ENCODE measurements at regions not wholly inside any gene's neighbourhood (a gene's known extent, or its start where the extent isn't known, plus 50 kb on each side); places are given as distances from the start of the nearest gene placed in this dataset.

GRCh38 chr19:27762933-27763332 is 1450.0 kb downstream of the UQCRFS1 start:
- no peak for DNase-seq (ENCODE audit: low read depth, low spot score)
- no peaks in the 10 kb centered on the region for H3K27me3 ChIP-seq (ENCODE audit: control insufficient read depth in 2 of 2, insufficient read depth in 2 of 2, low read length in 2 of 2)
- no peak overlapping the region for H3K4me2 ChIP-seq (ENCODE audit: insufficient read depth, low read length)
- POLR2A ChIA-PET, result no interaction called here
- no peaks in the 10 kb centered on the region for H3K9me3 ChIP-seq (replicated peaks; ENCODE audit: control insufficient read depth, insufficient read depth, low read length)
- no peaks in the 10 kb centered on the region for H3K4me1 ChIP-seq (ENCODE audit: control insufficient read depth, extremely low read depth, insufficient read depth, low read length)
- H3K4me3 ChIP-seq (replicated peaks in 1 of 3; ENCODE audit: insufficient read depth in 1 of 3, low read depth in 1 of 3, low read length in 3 of 3), result no peak overlapping the region
- no TSS peak for BruUV-seq (replicated peaks)
- no peak overlapping the region for H2AFZ ChIP-seq (ENCODE audit: low read depth, low read length)
- no peak overlapping the region for H3K9ac ChIP-seq (replicated peaks; ENCODE audit: extremely low read depth, insufficient read depth, low read length)
- TF ChIP-seq FOS (IDR thresholded peaks at IDR 0.05; ENCODE audit: borderline replicate concordance, insufficient read depth, low read length), result no peak
- no peak for TF ChIP-seq MYC (IDR thresholded peaks at IDR 0.05; ENCODE audit: low read depth, low read length)
- TF ChIP-seq, protein P1, sequence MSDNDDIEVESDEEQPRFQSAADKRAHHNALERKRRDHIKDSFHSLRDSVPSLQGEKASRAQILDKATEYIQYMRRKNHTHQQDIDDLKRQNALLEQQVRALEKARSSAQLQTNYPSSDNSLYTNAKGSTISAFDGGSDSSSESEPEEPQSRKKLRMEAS (IDR thresholded peaks at IDR 0.05; ENCODE audit: insufficient read depth, insufficient read length), result no peak
- no peak for TF ChIP-seq EZH2 (IDR thresholded peaks at IDR 0.05; ENCODE audit: borderline replicate concordance, low read depth, low read length, severe bottlenecking)
- TF ChIP-seq, protein P2, sequence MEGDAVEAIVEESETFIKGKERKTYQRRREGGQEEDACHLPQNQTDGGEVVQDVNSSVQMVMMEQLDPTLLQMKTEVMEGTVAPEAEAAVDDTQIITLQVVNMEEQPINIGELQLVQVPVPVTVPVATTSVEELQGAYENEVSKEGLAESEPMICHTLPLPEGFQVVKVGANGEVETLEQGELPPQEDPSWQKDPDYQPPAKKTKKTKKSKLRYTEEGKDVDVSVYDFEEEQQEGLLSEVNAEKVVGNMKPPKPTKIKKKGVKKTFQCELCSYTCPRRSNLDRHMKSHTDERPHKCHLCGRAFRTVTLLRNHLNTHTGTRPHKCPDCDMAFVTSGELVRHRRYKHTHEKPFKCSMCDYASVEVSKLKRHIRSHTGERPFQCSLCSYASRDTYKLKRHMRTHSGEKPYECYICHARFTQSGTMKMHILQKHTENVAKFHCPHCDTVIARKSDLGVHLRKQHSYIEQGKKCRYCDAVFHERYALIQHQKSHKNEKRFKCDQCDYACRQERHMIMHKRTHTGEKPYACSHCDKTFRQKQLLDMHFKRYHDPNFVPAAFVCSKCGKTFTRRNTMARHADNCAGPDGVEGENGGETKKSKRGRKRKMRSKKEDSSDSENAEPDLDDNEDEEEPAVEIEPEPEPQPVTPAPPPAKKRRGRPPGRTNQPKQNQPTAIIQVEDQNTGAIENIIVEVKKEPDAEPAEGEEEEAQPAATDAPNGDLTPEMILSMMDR (IDR thresholded peaks at IDR 0.05; ENCODE audit: extremely low read depth in 1 of 2, insufficient read depth in 1 of 2, low read depth in 1 of 2, low read length in 2 of 2), result no peak
- TF ChIP-seq JUN (IDR thresholded peaks at IDR 0.05; ENCODE audit: borderline replicate concordance, insufficient read depth, insufficient read length, low read depth), result no peak
- no peaks in the 10 kb centered on the region for H3K9me1 ChIP-seq (replicated peaks; ENCODE audit: control insufficient read depth, extremely low read depth, insufficient read depth, low read length)
- no peaks in the 10 kb centered on the region for H3K36me3 ChIP-seq (ENCODE audit: control insufficient read depth in 2 of 2, extremely low read depth in 1 of 2, insufficient read depth in 2 of 2, low read length in 2 of 2)
- intact Hi-C loops (cut with micrococcal nuclease), result no loop called here
- dilution Hi-C loops (cut with MboI; ENCODE audit: extremely low pct_ligation_motif_present, low sequenced_read_pairs), result no loop called here
- FAIRE-seq, result no peak
- no peaks in the 10 kb centered on the region for H3K79me2 ChIP-seq (ENCODE audit: control insufficient read depth, insufficient read depth, low read length)
- H4K20me1 ChIP-seq (replicated peaks; ENCODE audit: control insufficient read depth, extremely low read depth, insufficient read depth, low read length), result no peaks in the 10 kb centered on the region
- CTCF ChIA-PET, result no interaction called here
- H3K27ac ChIP-seq (ENCODE audit: insufficient read depth, low read depth, low read length), result no peak overlapping the region

DNA sequence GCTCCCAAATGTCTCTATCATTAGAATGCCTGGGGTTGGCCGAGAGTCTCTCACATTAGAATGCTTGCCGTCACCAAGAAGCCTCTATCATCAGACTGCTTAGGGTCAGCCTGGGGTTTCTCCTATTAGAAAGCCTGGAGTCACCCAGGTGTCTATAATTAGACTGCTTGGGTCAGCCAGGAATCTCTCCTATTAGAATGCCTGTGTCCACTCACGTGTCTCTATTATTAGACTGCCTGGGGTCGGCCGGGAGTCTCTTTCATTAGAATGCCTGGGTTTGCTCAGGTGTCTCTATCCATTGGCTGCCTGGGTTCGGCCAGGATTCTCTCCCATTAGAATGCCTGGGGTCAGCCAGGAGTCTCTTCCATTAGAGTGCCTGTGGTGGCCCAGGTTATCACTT is 1453.1 kb downstream of the UQCRFS1 start:
- no TSS peak for BruUV-seq (replicated peaks)
- Histone ChIP-seq H3K9me1 (replicated peaks; ENCODE audit: control insufficient read depth, extremely low read depth, insufficient read depth, low read length) (no peaks in the 10 kb centered on the region), H3K9me3 (replicated peaks; ENCODE audit: control insufficient read depth, insufficient read depth, low read length) (no peaks in the 10 kb centered on the region), H3K27ac (ENCODE audit: insufficient read depth, low read depth, low read length) (no peak overlapping the region), H3K27me3 (ENCODE audit: control insufficient read depth in 2 of 2, insufficient read depth in 2 of 2, low read length in 2 of 2) (no peaks in the 10 kb centered on the region), H3K4me1 (ENCODE audit: control insufficient read depth, extremely low read depth, insufficient read depth, low read length) (no peaks in the 10 kb centered on the region), H4K20me1 (replicated peaks; ENCODE audit: control insufficient read depth, extremely low read depth, insufficient read depth, low read length) (no peaks in the 10 kb centered on the region), H3K79me2 (ENCODE audit: control insufficient read depth, insufficient read depth, low read length) (no peaks in the 10 kb centered on the region), H3K36me3 (ENCODE audit: control insufficient read depth in 2 of 2, extremely low read depth in 1 of 2, insufficient read depth in 2 of 2, low read length in 2 of 2) (no peaks in the 10 kb centered on the region), H3K4me3 (replicated peaks in 1 of 3; ENCODE audit: insufficient read depth in 1 of 3, low read depth in 1 of 3, low read length in 3 of 3) (no peak overlapping the region), H2AFZ (ENCODE audit: low read depth, low read length) (no peak overlapping the region), H3K9ac (replicated peaks; ENCODE audit: extremely low read depth, insufficient read depth, low read length) (no peak overlapping the region), H3K4me2 (ENCODE audit: insufficient read depth, low read length) (no peak overlapping the region)
- no peak for FAIRE-seq
- POLR2A ChIA-PET, result no interaction called here
- intact Hi-C loops (cut with micrococcal nuclease) (no loop called here), dilution Hi-C loops (cut with MboI; ENCODE audit: extremely low pct_ligation_motif_present, low sequenced_read_pairs) (no loop called here)
- CTCF ChIA-PET, result no interaction called here
- no peak for DNase-seq (ENCODE audit: low read depth, low spot score)
- TF ChIP-seq, protein P2 (IDR thresholded peaks at IDR 0.05; ENCODE audit: extremely low read depth in 1 of 2, insufficient read depth in 1 of 2, low read depth in 1 of 2, low read length in 2 of 2), result no peak
- TF ChIP-seq MYC (IDR thresholded peaks at IDR 0.05; ENCODE audit: low read depth, low read length), result no peak
- TF ChIP-seq FOS (IDR thresholded peaks at IDR 0.05; ENCODE audit: borderline replicate concordance, insufficient read depth, low read length), result no peak

All from endothelial cell of umbilical vein (primary cell).